NCI-H146 treated with DMSO at 0.1 percent for 48 hours (cell line): ENCODE measurements at regions not wholly inside any gene's neighbourhood (a gene's known extent, or its start where the extent isn't known, plus 50 kb on each side); places are given as distances from the start of the nearest gene placed in this dataset.
"Not testable (repeated sequence)": the region's sequence is repeated elsewhere in the genome, so short reads cannot be mapped to it uniquely, and the experiment has no call there.

Experiments
- DNase-seq: peaks from one replicate; lab custom pipeline; 2025; ENCODE audit not compliant: unreplicated experiment; lab: John Stamatoyannopoulos, UW

DNA sequence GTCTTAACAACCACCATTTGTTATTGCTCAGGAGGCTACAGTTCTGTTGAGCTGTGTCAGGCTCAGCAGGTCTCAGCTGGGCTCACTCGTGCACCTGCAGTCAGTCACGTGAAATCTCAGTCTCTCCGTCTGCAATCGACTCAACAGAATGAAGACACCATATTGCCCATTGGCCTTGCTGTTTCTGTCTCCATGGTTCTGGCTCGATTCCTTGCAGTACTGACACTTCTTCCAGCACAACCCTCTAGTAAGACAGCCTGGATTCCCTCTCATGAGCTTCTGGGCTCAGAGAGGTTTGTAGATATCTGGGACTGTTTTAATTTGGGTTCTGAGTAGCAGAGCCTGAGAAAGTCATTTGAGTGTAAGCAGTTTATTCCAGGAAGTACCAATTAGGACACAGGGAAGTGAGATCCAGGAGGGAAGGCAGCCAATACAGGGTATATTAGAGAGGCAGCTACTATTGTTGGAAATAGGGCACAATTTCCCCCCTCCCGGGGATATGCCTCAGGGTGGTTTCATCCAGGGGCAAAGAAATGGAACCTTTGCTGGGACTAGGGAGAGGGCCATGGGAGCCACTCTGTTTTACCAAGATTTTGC is 87.4 kb upstream of the RALGAPA2 start:
- no peak for DNase-seq

- no peak for DNase-seq
Measured at GRCh38 chr20:20797521-20798310, 85.3 kb upstream of the RALGAPA2 start.

- DNase-seq, result no peak
Measured at GRCh38 chr20:20796766-20797440, 84.5 kb upstream of the RALGAPA2 start.

DNA sequence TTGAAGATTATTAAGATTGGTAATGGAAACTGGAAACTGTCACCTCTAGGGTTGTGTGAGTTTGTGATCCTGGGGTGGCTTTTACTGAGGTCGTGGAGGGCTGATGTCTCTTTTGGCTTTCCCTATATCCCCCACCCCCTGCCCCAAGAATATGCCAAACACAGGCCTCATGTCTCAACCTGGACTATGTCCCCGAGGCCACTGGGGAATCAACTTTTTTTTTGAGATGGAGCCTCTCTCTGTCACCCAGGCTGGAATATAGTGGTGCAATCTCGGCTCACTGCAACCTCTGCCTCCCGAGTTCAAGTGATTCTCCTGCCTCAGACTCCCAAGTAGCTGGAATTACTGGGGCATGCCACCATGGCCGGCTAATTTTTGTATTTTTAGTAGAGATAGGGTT is 83.3 kb upstream of the RALGAPA2 start:
- no peak for DNase-seq

DNA sequence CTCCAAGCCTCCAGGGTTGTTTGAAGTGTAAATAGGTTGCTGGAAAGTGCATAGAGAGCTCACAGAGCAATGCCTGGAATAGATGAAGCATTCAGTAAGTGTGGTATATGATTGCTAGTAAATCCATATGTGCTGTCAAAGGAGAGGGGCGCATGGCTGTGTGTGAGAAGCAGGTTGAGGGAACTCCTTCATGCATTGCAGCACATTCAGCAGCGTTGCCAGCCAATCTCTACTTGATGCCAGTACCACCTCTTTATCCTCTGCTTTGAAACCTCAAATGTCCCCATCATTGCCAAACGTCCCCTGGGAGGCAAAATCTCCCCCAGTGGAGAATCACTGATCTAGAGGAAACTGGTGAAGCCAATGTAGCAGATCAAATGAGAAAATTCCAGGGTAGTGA is 82.7 kb upstream of the RALGAPA2 start:
- no peak for DNase-seq

DNA sequence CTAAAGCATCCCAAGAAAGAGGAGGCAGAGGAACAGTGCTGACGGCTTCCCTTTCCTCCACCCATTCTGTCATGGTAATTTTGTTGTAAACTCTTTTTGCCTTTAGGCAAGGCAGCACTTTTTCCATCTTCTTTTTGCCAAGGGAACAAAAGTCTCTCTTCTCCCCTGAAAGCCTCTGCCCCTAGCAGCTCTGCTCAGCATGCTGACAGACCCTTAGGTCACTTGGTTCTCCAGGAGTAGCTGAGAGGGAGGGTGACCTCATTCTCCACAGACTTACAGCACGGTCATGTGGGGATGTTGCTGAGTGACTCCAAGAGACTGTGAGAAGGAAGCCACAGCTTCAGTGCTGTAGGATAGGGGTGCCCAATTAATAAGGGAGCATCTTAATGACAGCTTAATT is 81.1 kb upstream of the RALGAPA2 start:
- no peak for DNase-seq

GRCh38 chr20:20791664-20792568 is 79.5 kb upstream of the RALGAPA2 start:
- DNase-seq, result no peak

DNA sequence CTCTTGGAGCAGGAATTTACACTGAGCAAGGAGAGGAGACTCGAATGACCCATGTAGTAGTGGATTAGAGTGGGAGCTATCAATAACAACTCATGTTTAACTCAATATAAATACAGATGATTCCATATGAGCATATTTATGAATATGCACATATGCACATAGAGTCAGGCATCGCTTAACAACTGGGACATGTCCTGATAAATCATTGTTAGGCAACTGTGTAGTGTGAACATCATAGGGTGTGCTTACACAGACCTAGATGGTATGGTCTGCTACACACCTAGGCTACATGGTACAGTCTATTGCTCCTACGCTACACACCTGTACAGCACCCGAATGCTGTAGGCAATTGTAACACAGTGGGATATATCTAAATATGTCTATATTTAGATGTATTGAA is 75.9 kb upstream of the RALGAPA2 start:
- DNase-seq, result no peak

DNA sequence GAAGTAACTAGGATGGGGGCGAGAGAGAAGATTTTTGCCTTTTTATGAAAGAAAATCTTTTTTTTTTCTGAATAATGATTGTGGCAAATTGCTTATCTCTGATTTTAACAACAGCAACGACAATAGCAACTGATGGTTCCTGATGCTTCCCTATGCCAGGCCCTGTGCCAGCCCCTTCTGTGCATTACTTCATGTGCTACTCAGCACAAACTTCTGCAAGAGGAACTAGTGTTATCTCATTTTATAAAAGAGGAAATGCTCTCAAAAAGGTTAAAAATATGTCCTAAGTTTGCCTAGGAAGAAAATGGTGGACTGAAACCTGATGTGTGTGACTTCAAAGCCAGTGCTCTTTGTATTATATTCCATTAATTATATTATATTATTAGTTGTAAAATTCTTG is 74.0 kb upstream of the RALGAPA2 start:
- no peak for DNase-seq

DNA sequence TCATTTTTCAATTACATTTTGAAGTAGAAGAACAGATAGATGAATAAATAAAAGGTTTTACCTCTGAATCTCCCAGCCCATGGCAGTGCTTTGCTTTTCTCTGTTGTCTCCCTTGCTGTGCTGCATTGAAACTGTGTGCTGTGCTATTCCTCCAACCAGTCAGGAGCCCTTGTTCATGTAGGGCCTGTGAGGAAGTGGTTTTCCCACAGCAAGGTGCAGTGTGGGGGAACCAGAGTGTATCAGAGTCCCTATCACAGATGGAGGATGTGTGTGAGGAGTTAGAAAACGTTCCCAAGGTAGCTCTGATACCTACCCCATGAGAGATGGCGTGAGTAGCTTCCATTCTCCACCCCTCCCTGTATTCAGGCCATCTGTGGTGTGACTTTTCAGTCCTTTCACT is 72.8 kb upstream of the RALGAPA2 start:
- DNase-seq, result no peak

- DNase-seq, result not testable (repeated sequence)
Measured at GRCh38 chr20:20784450-20784849, 72.0 kb upstream of the RALGAPA2 start.

- no peak for DNase-seq
Measured at GRCh38 chr20:20783450-20783849, 71.0 kb upstream of the RALGAPA2 start.

- no peak for DNase-seq
Measured at GRCh38 chr20:20782755-20783154, 70.3 kb upstream of the RALGAPA2 start.

GRCh38 chr20:20782231-20782630 is 69.8 kb upstream of the RALGAPA2 start:
- DNase-seq, result no peak

DNA sequence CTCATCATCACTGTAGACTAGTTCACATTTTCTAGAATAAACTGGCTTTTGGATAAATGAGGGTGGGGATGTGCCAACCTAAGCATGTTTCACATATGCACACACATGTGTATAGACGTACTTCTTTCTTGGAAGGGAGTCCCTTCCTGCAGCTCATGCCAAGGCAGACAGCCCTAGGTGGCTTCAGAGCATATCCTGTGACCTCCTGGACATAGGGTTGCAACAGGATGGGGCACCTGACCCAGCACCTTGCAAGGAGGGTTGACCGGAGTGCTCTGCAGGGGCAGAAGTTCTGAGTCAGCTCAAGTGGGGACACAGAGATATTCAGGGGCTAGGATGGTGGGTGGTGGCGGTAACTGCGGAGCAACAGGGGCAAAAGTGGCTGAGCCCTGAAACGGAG is 68.6 kb upstream of the RALGAPA2 start:
- no peak for DNase-seq

DNA sequence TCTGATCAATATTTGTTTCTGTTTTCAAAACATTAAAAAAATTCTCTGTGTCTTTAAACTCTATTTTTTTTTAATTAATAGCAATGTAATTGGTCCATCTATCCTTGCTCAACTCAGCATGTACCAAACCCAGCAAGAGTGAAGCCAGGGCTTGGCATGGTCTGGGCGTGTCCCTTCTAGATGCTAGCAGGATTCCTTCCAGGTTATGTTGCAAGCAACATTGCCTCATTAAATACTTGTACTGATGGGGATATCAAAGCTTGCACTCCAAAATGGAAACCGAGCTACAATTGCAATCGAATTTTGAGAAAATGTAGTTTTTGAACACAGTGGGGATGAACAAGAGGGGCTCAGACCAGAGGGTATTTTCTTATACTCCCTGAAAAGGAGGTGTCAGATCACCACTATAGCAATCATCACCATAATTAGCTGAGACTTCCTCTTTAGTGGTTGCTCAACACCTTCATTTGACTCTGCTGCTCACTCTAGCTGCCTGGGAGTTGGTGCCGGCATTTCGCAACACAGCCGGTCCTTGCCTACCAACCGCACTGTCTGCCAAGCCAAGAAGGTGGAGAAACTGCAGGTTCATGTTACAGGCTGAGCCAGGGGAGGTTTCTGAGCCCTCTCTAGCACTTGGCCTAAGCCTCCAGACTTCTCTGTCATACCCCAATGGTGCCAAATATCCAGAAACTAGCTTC is 67.8 kb upstream of the RALGAPA2 start:
- no peak for DNase-seq

- no peak for DNase-seq
Measured at GRCh38 chr20:20778676-20779075, 66.2 kb upstream of the RALGAPA2 start.

GRCh38 chr20:20772497-20773085 is 60.1 kb upstream of the RALGAPA2 start:
- no peak for DNase-seq

GRCh38 chr20:20768202-20768815 is 55.9 kb upstream of the RALGAPA2 start:
- no peak for DNase-seq
